IPS-20b (cell line): ENCODE measurements at regions not wholly inside any gene's neighbourhood (a gene's known extent, or its start where the extent isn't known, plus 50 kb on each side); places are given as distances from the start of the nearest gene placed in this dataset.
"Not testable (repeated sequence)": the region's sequence is repeated elsewhere in the genome, so short reads cannot be mapped to it uniquely, and the experiment has no call there.

Experiments
- H3K27ac ChIP-seq: one replicate; pipeline ENCODE4 v1.5.1; 2013; ENCODE audit warnings: low read length
- H3K27me3 ChIP-seq: 2 replicates; pipeline ENCODE4 v1.6.1; 2013; ENCODE audit warnings: mild to moderate bottlenecking, low read length, inconsistent platforms; ENCODE audit not compliant: insufficient read depth
- H3K36me3 ChIP-seq: 2 replicates; pipeline ENCODE4 v1.6.1; 2013; ENCODE audit warnings: low read depth, mild to moderate bottlenecking, inconsistent platforms, low read length, moderate library complexity; ENCODE audit not compliant: insufficient read depth
- H3K4me1 ChIP-seq: 2 replicates; pipeline ENCODE4 v1.6.1; 2013; ENCODE audit warnings: mild to moderate bottlenecking, control low read depth, inconsistent platforms, low read length, moderate library complexity; ENCODE audit not compliant: insufficient read depth
- H3K4me3 ChIP-seq: 2 replicates; pipeline ENCODE4 v1.5.1; 2013; ENCODE audit warnings: mild to moderate bottlenecking, low read length, inconsistent platforms
- H3K9ac ChIP-seq: 2 replicates; pipeline ENCODE4 v1.6.1; 2013; ENCODE audit warnings: low read depth, mild to moderate bottlenecking, inconsistent platforms, low read length, moderate library complexity
- H3K9me3 ChIP-seq: 2 replicates; pipeline ENCODE4 v1.6.1; 2013; ENCODE audit warnings: mild to moderate bottlenecking, low read depth, low read length, inconsistent platforms; ENCODE audit not compliant: insufficient read depth

DNA sequence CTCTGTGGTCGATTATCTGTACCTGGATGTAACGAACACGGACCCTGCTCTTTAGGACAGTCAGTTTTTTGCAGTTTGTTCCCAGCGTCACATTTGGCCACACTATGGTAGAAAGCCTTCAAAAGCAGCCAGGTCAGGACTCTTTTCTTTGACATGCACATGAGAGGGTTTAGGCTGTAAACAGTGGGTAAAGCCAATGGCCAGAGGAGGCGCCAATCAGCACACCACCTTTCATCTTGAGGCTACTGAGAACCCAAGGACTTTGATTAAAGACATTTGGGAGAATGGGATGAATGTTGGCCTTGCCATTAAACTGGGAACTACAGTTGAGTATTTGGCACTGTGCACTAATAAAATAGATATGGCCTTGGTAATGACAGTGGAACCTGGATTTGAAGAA, 225.9 kb downstream of the OXSM start:
- Histone ChIP-seq H3K36me3 (no peaks in the 10 kb centered on the region), H3K9me3 (no peaks in the 10 kb centered on the region), H3K9ac (no peak overlapping the region), H3K4me1 (no peaks in the 10 kb centered on the region), H3K27me3 (no peaks in the 10 kb centered on the region), H3K4me3 (no peak overlapping the region), H3K27ac (no peak overlapping the region)

DNA sequence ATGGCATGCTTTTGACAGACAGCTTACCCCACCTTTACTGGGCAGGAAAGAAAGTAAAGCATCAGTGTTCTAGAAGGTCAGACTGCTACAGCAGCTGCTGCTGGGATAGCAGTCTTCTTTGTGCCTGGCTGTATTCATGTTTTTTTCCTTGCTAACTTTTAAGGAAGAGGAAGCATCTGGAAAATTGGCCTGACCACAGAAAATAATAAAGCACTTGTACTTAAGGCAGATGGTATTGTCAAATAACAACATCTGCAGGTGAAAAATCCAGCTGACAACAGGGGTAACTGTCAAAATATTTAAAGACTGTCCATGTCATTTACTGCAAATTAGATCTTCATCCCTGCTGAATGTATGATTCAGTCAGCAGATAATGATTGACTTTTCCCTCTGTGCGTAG, 229.0 kb downstream of the OXSM start:
- no peaks in the 10 kb centered on the region for H3K4me1 ChIP-seq
- no peak overlapping the region for H3K9ac ChIP-seq
- H3K36me3 ChIP-seq = no peaks in the 10 kb centered on the region
- H3K27me3 ChIP-seq = no peaks in the 10 kb centered on the region
- H3K27ac ChIP-seq = no peak overlapping the region
- H3K9me3 ChIP-seq = peaks cover 3% of the 10 kb centered on the region; the same call in 1 of the 2 replicates
- H3K4me3 ChIP-seq = no peak overlapping the region

- not testable (repeated sequence) for H3K9ac ChIP-seq, H3K27me3 ChIP-seq, H3K27ac ChIP-seq, H3K9me3 ChIP-seq, H3K4me1 ChIP-seq, H3K4me3 ChIP-seq, H3K36me3 ChIP-seq
These were observed 234.3 kb downstream of the OXSM start for GRCh38 chr3:26024206-26024605.

GRCh38 chr3:26029321-26029720, 239.4 kb downstream of the OXSM start:
- Histone ChIP-seq H3K27me3 (no peaks in the 10 kb centered on the region), H3K9me3 (no peaks in the 10 kb centered on the region; the same call in 1 of the 2 replicates), H3K36me3 (no peaks in the 10 kb centered on the region), H3K9ac (no peak overlapping the region), H3K4me1 (no peaks in the 10 kb centered on the region), H3K4me3 (no peak overlapping the region), H3K27ac (no peak overlapping the region)

DNA sequence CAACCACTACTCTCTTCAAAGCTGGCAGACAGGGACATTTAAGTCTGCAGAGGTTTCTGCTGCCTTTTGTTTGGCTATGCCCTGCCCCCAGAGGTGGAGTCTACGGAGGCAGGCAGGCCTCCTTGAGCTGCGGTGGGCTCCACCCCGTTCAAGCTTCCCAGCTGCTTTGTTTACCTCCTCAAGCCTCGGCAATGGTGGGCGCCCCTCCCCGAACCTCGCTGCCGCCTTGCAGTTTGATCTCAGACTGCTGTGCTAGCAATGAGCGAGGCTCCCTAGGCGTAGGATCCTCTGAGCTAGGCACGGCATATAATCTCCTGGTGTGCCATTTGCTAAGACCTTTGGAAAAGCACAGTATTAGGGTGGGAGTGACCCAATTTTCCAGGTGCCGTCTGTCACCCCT, 252.2 kb downstream of the OXSM start:
- not testable (repeated sequence) for H3K4me3 ChIP-seq, H3K9ac ChIP-seq, H3K4me1 ChIP-seq, H3K27ac ChIP-seq, H3K36me3 ChIP-seq, H3K27me3 ChIP-seq
- peaks cover 19% of the 10 kb centered on the region for H3K9me3 ChIP-seq

GRCh38 chr3:26049951-26050350, 260.1 kb downstream of the OXSM start:
- peaks cover 3% of the 10 kb centered on the region; the same call in 1 of the 2 replicates for H3K9me3 ChIP-seq
- no peak overlapping the region for H3K27ac ChIP-seq
- H3K4me3 ChIP-seq = no peak overlapping the region
- no peaks in the 10 kb centered on the region for H3K27me3 ChIP-seq
- H3K36me3 ChIP-seq = no peaks in the 10 kb centered on the region
- no peak overlapping the region for H3K9ac ChIP-seq
- no peaks in the 10 kb centered on the region for H3K4me1 ChIP-seq

DNA sequence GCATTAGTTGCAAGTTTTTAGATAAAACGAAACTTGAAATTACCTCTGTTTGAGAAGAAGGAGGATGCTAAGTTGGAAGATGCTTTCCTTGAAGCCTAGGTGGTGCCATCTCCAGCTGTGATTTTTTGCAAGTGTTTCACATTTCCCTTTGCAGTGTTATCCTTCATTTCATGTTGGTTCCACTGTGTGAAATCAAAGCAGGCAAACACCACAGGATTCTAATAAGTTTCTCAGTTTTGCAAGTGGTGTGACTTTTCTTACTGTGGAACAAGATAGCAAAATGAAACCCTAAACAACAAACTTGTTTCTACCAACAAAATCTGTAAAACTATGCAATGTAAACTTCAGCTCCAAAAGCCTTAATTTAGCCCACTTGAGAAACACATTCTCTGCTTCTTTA, 260.9 kb downstream of the OXSM start:
- H3K27me3 ChIP-seq = no peaks in the 10 kb centered on the region
- no peak overlapping the region for H3K27ac ChIP-seq
- H3K9ac ChIP-seq = no peak overlapping the region
- H3K36me3 ChIP-seq = no peaks in the 10 kb centered on the region
- peaks cover 3% of the 10 kb centered on the region; the same call in 1 of the 2 replicates for H3K9me3 ChIP-seq
- no peaks in the 10 kb centered on the region for H3K4me1 ChIP-seq
- H3K4me3 ChIP-seq = no peak overlapping the region

DNA sequence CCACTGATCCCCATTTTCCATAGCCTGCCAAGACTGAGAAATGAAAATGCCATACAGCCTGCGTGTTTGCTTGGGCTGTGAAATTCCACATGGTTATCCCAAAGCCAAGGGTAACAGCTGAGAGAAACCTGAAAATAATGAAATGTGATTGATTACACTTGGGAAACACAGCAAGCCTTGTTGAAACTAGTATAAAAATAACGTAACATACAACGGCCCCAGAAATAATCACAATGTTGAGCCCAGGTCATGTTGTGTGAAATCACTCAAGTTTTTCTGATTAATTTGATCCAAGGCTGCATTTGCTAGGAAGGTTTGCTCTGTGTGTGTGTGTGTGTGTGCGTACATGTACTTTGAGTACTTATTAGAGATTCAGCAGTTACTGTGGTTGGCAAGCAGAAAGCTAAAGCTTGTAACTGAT, 269.0 kb downstream of the OXSM start:
- Histone ChIP-seq H3K9ac (no peak overlapping the region), H3K4me1 (no peaks in the 10 kb centered on the region), H3K9me3 (no peaks in the 10 kb centered on the region), H3K4me3 (no peak overlapping the region), H3K27ac (no peak overlapping the region), H3K36me3 (no peaks in the 10 kb centered on the region), H3K27me3 (no peaks in the 10 kb centered on the region)

- no peaks in the 10 kb centered on the region for H3K4me1 ChIP-seq
- no peaks in the 10 kb centered on the region for H3K36me3 ChIP-seq
- H3K9me3 ChIP-seq = no peaks in the 10 kb centered on the region
- H3K4me3 ChIP-seq = no peak overlapping the region
- no peaks in the 10 kb centered on the region for H3K27me3 ChIP-seq
- H3K9ac ChIP-seq = no peak overlapping the region
- no peak overlapping the region for H3K27ac ChIP-seq
These were observed 272.1 kb downstream of the OXSM start for GRCh38 chr3:26061947-26062346.

DNA sequence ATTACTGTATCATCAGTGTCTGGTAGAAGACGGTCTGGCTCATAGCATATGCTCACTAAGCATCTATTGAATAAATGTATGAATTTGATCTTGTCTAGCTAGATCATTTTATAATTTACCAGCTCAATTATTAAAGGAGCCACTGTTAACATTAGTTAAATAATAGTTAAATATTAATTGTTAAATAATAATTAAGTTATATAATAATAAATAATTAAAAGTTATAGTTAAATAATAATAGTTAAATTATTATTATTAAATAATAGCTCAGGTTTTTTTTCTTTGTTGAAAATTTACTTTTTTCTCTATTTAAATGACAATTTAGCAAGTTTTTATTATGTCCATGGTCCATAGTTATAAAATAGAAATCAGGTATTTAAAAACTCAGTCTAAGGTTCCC, 274.4 kb downstream of the OXSM start:
- H3K27me3 ChIP-seq = no peaks in the 10 kb centered on the region
- H3K4me3 ChIP-seq = no peak overlapping the region
- H3K4me1 ChIP-seq = no peaks in the 10 kb centered on the region
- no peaks in the 10 kb centered on the region for H3K36me3 ChIP-seq
- no peak overlapping the region for H3K9ac ChIP-seq
- H3K9me3 ChIP-seq = no peaks in the 10 kb centered on the region
- no peak overlapping the region for H3K27ac ChIP-seq

GRCh38 chr3:26068890-26069289, 279.0 kb downstream of the OXSM start:
- Histone ChIP-seq H3K27me3 (no peaks in the 10 kb centered on the region), H3K9me3 (no peaks in the 10 kb centered on the region), H3K27ac (no peak overlapping the region), H3K36me3 (no peaks in the 10 kb centered on the region), H3K4me3 (no peak overlapping the region), H3K9ac (no peak overlapping the region), H3K4me1 (no peaks in the 10 kb centered on the region)

DNA sequence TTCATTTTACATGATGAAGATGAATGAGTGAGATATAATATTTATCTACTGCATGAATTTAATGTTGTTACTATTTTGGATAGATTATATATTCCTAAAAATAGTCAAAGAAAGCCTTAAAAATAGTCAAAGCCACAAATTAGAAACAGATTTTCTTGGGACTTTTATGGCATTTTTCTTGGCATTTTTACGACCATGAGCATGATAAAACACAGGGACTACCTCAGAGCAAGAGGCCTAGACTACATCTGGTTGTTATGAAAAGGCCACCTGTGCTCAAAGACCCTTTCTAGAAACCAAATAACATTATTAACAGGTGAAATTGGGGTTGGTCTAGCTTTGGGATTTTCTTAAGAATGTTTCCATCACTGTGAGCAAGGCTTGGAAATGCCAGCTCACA, 281.0 kb downstream of the OXSM start:
- H3K27me3 ChIP-seq = no peaks in the 10 kb centered on the region
- no peaks in the 10 kb centered on the region for H3K36me3 ChIP-seq
- no peaks in the 10 kb centered on the region for H3K9me3 ChIP-seq
- no peak overlapping the region for H3K27ac ChIP-seq
- no peak overlapping the region for H3K9ac ChIP-seq
- H3K4me3 ChIP-seq = no peak overlapping the region
- no peaks in the 10 kb centered on the region for H3K4me1 ChIP-seq

DNA sequence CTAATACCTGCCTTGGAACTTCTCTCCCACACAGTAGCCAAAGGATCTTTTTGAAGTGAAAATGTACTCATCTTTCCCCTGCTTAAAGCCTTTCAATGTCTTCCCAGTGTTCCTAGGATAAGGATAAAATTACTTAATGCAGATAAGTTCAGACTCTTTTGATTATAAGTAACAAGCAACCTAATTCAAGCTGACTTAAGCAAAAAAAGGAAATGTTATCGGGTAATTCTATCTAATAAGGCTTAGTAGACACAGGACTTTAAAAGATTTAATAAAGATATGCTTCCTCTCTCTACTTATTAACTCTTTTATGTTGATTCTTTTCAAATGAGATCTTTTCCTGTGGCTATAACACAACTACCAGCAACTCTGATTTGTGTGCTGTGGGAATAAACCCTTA, 284.2 kb downstream of the OXSM start:
- Histone ChIP-seq H3K9me3 (no peaks in the 10 kb centered on the region), H3K9ac (no peak overlapping the region), H3K27me3 (no peaks in the 10 kb centered on the region), H3K4me1 (no peaks in the 10 kb centered on the region), H3K27ac (no peak overlapping the region), H3K4me3 (no peak overlapping the region), H3K36me3 (no peaks in the 10 kb centered on the region)
